Adrenal gland (tissue), 5 donors: ENCODE measurements at regions not wholly inside any gene's neighbourhood (a gene's known extent, or its start where the extent isn't known, plus 50 kb on each side); places are given as distances from the start of the nearest gene placed in this dataset.

Experiments
- CTCF ChIP-seq, 6 experiments: fragments of 450-650 bp in 4 of 6; fragments of 200-600 bp in 2 of 6; sonication (generic) in 1 of 6; IDR thresholded peaks; 1 replicate in 5 of 6; 2 replicates in 1 of 6; pipeline versions ENCODE4 v1.5.1 to v1.8.0; 2016 to 2021; ENCODE audit warnings: antibody characterized with exemption in 6 of 6, mild to moderate bottlenecking in 2 of 6, moderate library complexity in 1 of 6
- POLR2A ChIP-seq, 2 donors: fragments of 450-650 bp; IDR thresholded peaks; one replicate each; pipeline ENCODE4 v1.6.1; 2017; ENCODE audit warnings: antibody characterized with exemption in 2 of 2, mild to moderate bottlenecking in 2 of 2, moderate library complexity in 1 of 2
- donor health status: DM: no; HTN: no; CAD: no.

- no peak for TF ChIP-seq POLR2A (IDR thresholded peaks at IDR 0.05)
- no peak for TF ChIP-seq CTCF (IDR thresholded peaks at IDR 0.05)
Measured at GRCh38 chr4:72770708-72771107, 201.7 kb upstream of the ADAMTS3 start.
